SK-N-SH treated with all-trans-retinoic acid at 6 μM for 48 hours (cell line): ENCODE measurements at regions not wholly inside any gene's neighbourhood (a gene's known extent, or its start where the extent isn't known, plus 50 kb on each side); places are given as distances from the start of the nearest gene placed in this dataset.

Experiments used
- ATAC-seq: fragments of 200-7000 bp; cut with Tn5 transposase; 3 replicates; pipeline ENCODE4 v1.9.1; 2020; ENCODE audit warnings: mild to moderate bottlenecking, moderate library complexity
- ARNTL ChIP-seq: fragments of 450-650 bp; formaldehyde crosslinking; IDR thresholded peaks from 2 replicates; pipeline ENCODE4 v1.5.0; 2020; ENCODE audit warnings: low read depth, mild to moderate bottlenecking, moderate library complexity, borderline replicate concordance
- CSDC2 ChIP-seq: fragments of 250-450 bp; sonication (Bioruptor Pico); IDR thresholded peaks from 2 replicates; pipeline ENCODE4 v1.5.0; 2020; ENCODE audit warnings: mild to moderate bottlenecking, moderate library complexity
- ESRRG ChIP-seq: fragments of 250-450 bp; sonication (Bioruptor Pico); IDR thresholded peaks from 2 replicates; pipeline ENCODE4 v1.6.1; 2021; ENCODE audit warnings: mild to moderate bottlenecking
- GLIS3 ChIP-seq: fragments of 250-450 bp; sonication (Bioruptor Pico); IDR thresholded peaks from 2 replicates; pipeline ENCODE4 v1.5.0; 2020; ENCODE audit warnings: mild to moderate bottlenecking, moderate library complexity
- ISL1 ChIP-seq: fragments of 250-450 bp; sonication (Bioruptor Pico); IDR thresholded peaks from 2 replicates; pipeline ENCODE4 v2.1.2; 2022; ENCODE audit warnings: mild to moderate bottlenecking, moderate library complexity
- PPARA ChIP-seq: fragments of 250-450 bp; sonication (Bioruptor Pico); IDR thresholded peaks from 2 replicates; pipeline ENCODE4 v1.5.0; 2020; ENCODE audit warnings: mild to moderate bottlenecking, borderline replicate concordance
- TCF4 ChIP-seq: fragments of 250-450 bp; sonication (Bioruptor Pico); IDR thresholded peaks from 2 replicates; pipeline ENCODE4 v1.8.0; 2021; ENCODE audit warnings: mild to moderate bottlenecking, moderate library complexity, borderline replicate concordance
- TOX ChIP-seq: fragments of 250-450 bp; sonication (Bioruptor Pico); IDR thresholded peaks from 2 replicates; pipeline ENCODE4 v1.8.0; 2021; ENCODE audit warnings: mild to moderate bottlenecking, moderate library complexity, borderline replicate concordance
- ZC3H10 ChIP-seq: fragments of 250-450 bp; sonication (Bioruptor Pico); IDR thresholded peaks from 2 replicates; pipeline ENCODE4 v1.5.1; 2021; ENCODE audit warnings: mild to moderate bottlenecking, moderate library complexity
- ZFP3 ChIP-seq: fragments of 250-450 bp; sonication (Bioruptor Pico); IDR thresholded peaks from 2 replicates; pipeline ENCODE4 v1.5.0; 2020; ENCODE audit warnings: mild to moderate bottlenecking, moderate library complexity
- ZFP30 ChIP-seq: fragments of 450-650 bp; formaldehyde crosslinking; IDR thresholded peaks from 2 replicates; pipeline ENCODE4 v1.5.0; 2022; ENCODE audit warnings: mild to moderate bottlenecking, moderate library complexity
- ZNF565 ChIP-seq: fragments of 450-650 bp; formaldehyde crosslinking; conservative IDR thresholded peaks from 2 replicates; pipeline ENCODE4 v1.5.0; 2020; ENCODE audit warnings: low read depth, mild to moderate bottlenecking, moderate library complexity
- ZNF70 ChIP-seq: fragments of 450-650 bp; formaldehyde crosslinking; IDR thresholded peaks from 2 replicates; pipeline ENCODE4 v1.5.0; 2020; ENCODE audit warnings: mild to moderate bottlenecking, moderate library complexity
- ZNF8 ChIP-seq: fragments of 450-650 bp; formaldehyde crosslinking; IDR thresholded peaks from 2 replicates; pipeline ENCODE4 v1.5.0; 2020; ENCODE audit warnings: mild to moderate bottlenecking, moderate library complexity
- TF ChIP-seq, protein P1 (sequence below): fragments of 250-450 bp; sonication (Bioruptor Pico); IDR thresholded peaks from 2 replicates; pipeline ENCODE4 v1.5.1; 2021; ENCODE audit warnings: mild to moderate bottlenecking, moderate library complexity
- TF ChIP-seq, protein P2 (sequence below): fragments of 250-450 bp; sonication (Bioruptor Pico); IDR thresholded peaks from 2 replicates; pipeline ENCODE4 v1.8.0; 2020; ENCODE audit warnings: mild to moderate bottlenecking, moderate library complexity, borderline replicate concordance
- TF ChIP-seq, protein P3 (sequence below): fragments of 250-450 bp; sonication (Bioruptor Pico); IDR thresholded peaks from 2 replicates; pipeline ENCODE4 v1.8.0; 2021; ENCODE audit warnings: low read depth, mild to moderate bottlenecking, moderate library complexity, borderline replicate concordance
- TF ChIP-seq, protein P4 (sequence below): fragments of 250-450 bp; sonication (Bioruptor Pico); IDR thresholded peaks from 2 replicates; pipeline ENCODE4 v1.5.0; 2020; ENCODE audit warnings: mild to moderate bottlenecking, moderate library complexity
- TF ChIP-seq, protein P5 (sequence below): fragments of 250-450 bp; sonication (Bioruptor Pico); IDR thresholded peaks from 2 replicates; pipeline ENCODE4 v1.5.1; 2020; ENCODE audit warnings: low read depth, mild to moderate bottlenecking, moderate library complexity

DNA sequence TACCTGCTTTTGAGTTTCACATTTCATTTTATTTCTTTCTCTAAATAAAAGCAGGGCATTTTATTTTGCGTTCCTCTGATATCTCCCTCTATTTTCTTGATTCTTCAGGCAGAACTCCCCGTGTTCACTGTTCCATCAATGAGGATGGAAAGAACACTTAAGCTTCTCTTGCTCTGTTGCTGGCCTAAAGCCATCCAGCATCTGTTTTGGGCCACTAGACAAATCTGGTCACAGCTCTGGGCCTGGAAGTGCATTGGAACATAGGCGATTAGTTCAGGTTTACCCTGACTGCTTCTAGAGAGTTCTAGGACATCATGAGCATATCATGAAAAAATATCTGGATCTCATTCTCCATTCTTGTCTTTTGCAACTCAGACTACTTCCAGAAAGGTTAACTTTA, 611.2 kb downstream of the UTRN start (continued):
- TF ChIP-seq, protein P1, sequence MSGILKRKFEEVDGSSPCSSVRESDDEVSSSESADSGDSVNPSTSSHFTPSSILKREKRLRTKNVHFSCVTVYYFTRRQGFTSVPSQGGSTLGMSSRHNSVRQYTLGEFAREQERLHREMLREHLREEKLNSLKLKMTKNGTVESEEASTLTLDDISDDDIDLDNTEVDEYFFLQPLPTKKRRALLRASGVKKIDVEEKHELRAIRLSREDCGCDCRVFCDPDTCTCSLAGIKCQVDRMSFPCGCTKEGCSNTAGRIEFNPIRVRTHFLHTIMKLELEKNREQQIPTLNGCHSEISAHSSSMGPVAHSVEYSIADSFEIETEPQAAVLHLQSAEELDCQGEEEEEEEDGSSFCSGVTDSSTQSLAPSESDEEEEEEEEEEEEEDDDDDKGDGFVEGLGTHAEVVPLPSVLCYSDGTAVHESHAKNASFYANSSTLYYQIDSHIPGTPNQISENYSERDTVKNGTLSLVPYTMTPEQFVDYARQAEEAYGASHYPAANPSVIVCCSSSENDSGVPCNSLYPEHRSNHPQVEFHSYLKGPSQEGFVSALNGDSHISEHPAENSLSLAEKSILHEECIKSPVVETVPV (CRISPR knock-in tag) = no peak
- TF ChIP-seq TCF4 (CRISPR knock-in tag) = no peak
- no peak for TF ChIP-seq TOX (CRISPR knock-in tag)

DNA sequence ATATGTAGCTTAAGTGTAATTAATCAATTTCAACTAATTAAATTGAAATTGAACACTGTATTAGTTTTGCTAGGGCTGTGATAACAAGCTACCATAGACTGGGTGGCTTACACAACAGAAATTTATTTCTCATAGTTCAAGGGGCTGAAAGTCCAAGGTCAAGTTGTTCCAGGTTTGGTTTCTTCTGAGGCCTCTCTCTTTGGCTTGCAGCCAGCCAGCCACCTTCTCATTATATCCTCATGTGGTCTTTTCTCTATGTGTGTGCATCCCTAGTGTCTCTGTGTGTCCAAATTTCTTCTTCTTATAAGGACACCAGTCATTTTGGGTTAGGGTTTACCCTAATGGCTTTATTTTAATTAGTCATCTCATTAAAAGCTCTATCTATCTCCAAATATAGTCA, 611.7 kb downstream of the UTRN start:
- TF ChIP-seq ZNF565 (no peak), ZC3H10 (CRISPR knock-in tag) (no peak), GLIS3 (CRISPR knock-in tag) (no peak), ISL1 (no peak)
- TF ChIP-seq, protein P2, sequence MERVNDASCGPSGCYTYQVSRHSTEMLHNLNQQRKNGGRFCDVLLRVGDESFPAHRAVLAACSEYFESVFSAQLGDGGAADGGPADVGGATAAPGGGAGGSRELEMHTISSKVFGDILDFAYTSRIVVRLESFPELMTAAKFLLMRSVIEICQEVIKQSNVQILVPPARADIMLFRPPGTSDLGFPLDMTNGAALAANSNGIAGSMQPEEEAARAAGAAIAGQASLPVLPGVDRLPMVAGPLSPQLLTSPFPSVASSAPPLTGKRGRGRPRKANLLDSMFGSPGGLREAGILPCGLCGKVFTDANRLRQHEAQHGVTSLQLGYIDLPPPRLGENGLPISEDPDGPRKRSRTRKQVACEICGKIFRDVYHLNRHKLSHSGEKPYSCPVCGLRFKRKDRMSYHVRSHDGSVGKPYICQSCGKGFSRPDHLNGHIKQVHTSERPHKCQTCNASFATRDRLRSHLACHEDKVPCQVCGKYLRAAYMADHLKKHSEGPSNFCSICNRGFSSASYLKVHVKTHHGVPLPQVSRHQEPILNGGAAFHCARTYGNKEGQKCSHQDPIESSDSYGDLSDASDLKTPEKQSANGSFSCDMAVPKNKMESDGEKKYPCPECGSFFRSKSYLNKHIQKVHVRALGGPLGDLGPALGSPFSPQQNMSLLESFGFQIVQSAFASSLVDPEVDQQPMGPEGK = no peak
- no peak for ATAC-seq

DNA sequence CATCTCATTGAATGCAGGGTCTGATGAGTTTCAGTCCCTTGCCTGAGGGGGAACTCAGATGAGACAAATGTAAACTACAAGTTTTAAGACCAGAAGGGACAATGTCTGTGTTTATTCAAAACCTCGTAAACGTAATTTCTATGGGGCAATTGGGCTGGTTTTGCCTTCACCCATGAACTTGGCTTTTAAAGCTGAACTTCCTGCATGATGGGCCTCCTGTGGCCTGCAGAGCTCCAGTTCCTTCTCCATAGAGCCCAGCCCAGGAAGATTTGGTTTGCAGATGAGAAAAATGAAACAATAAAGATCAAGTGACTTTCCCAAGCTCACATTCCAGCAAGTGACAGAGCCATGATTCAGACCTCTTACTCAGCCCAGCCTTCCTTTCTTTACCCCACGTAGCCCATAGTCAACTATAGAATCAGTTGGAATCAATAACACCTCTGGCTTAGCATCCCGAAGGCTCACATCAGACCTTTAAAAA, 612.3 kb downstream of the UTRN start:
- TF ChIP-seq ZFP30 (no peak), ESRRG (no peak), ZC3H10 (CRISPR knock-in tag) (no peak), CSDC2 (CRISPR knock-in tag) (no peak), ARNTL (CRISPR knock-in tag) (no peak), TOX (CRISPR knock-in tag) (no peak), PPARA (CRISPR knock-in tag) (no peak), ZNF565 (no peak), GLIS3 (CRISPR knock-in tag) (no peak), ZNF70 (no peak), ZNF8 (CRISPR knock-in tag) (no peak), ZFP3 (CRISPR knock-in tag) (no peak)
- TF ChIP-seq, protein P1 (CRISPR knock-in tag) = no peak
- TF ChIP-seq, protein P3, sequence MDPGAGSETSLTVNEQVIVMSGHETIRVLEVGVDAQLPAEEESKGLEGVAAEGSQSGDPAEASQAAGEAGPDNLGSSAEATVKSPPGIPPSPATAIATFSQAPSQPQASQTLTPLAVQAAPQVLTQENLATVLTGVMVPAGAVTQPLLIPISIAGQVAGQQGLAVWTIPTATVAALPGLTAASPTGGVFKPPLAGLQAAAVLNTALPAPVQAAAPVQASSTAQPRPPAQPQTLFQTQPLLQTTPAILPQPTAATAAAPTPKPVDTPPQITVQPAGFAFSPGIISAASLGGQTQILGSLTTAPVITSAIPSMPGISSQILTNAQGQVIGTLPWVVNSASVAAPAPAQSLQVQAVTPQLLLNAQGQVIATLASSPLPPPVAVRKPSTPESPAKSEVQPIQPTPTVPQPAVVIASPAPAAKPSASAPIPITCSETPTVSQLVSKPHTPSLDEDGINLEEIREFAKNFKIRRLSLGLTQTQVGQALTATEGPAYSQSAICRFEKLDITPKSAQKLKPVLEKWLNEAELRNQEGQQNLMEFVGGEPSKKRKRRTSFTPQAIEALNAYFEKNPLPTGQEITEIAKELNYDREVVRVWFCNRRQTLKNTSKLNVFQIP = no peak
- TF ChIP-seq, protein P4, sequence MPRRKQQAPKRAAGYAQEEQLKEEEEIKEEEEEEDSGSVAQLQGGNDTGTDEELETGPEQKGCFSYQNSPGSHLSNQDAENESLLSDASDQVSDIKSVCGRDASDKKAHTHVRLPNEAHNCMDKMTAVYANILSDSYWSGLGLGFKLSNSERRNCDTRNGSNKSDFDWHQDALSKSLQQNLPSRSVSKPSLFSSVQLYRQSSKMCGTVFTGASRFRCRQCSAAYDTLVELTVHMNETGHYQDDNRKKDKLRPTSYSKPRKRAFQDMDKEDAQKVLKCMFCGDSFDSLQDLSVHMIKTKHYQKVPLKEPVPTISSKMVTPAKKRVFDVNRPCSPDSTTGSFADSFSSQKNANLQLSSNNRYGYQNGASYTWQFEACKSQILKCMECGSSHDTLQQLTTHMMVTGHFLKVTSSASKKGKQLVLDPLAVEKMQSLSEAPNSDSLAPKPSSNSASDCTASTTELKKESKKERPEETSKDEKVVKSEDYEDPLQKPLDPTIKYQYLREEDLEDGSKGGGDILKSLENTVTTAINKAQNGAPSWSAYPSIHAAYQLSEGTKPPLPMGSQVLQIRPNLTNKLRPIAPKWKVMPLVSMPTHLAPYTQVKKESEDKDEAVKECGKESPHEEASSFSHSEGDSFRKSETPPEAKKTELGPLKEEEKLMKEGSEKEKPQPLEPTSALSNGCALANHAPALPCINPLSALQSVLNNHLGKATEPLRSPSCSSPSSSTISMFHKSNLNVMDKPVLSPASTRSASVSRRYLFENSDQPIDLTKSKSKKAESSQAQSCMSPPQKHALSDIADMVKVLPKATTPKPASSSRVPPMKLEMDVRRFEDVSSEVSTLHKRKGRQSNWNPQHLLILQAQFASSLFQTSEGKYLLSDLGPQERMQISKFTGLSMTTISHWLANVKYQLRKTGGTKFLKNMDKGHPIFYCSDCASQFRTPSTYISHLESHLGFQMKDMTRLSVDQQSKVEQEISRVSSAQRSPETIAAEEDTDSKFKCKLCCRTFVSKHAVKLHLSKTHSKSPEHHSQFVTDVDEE (CRISPR knock-in tag) = no peak
- TF ChIP-seq, protein P5, sequence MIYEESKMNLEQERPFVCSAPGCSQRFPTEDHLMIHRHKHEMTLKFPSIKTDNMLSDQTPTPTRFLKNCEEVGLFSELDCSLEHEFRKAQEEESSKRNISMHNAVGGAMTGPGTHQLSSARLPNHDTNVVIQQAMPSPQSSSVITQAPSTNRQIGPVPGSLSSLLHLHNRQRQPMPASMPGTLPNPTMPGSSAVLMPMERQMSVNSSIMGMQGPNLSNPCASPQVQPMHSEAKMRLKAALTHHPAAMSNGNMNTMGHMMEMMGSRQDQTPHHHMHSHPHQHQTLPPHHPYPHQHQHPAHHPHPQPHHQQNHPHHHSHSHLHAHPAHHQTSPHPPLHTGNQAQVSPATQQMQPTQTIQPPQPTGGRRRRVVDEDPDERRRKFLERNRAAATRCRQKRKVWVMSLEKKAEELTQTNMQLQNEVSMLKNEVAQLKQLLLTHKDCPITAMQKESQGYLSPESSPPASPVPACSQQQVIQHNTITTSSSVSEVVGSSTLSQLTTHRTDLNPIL = no peak
- TF ChIP-seq, all 23 proteins: peak for 0
- ATAC-seq = peak; percentile 86
